ENCODE measurements at regions not wholly inside any gene's neighbourhood (a gene's known extent, or its start where the extent isn't known, plus 50 kb on each side); places are given as distances from the start of the nearest gene placed in this dataset.

- Mint-ChIP-seq H3K9me3 (ENCODE audit: unreplicated experiment) (no peaks in the 10 kb centered on the region), H3K27ac (ENCODE audit: unreplicated experiment) (peak overlapping the region; percentile 29), H3K4me3 (ENCODE audit: unreplicated experiment) (no peak overlapping the region), H3K36me3 (ENCODE audit: low read depth, unreplicated experiment) (no peaks in the 10 kb centered on the region), H3K4me1 (ENCODE audit: low read depth, unreplicated experiment) (peaks cover 14% of the 10 kb centered on the region), H3K27me3 (ENCODE audit: low read depth, unreplicated experiment) (peaks cover 6% of the 10 kb centered on the region)
- Histone ChIP-seq H2AFZ (ENCODE audit: low read depth, low read length) (no peak overlapping the region), H3K4me2 (ENCODE audit: low read length) (no peak overlapping the region), H3K4me1 (ENCODE audit: insufficient read depth, low read length) (no peaks in the 10 kb centered on the region), H3K27ac (ENCODE audit: low read depth, low read length) (no peak overlapping the region), H3K36me3 (ENCODE audit: insufficient read depth, low read length) (no peaks in the 10 kb centered on the region), H4K20me1 (ENCODE audit: insufficient read depth, low read length) (no peaks in the 10 kb centered on the region), H3K9me3 (ENCODE audit: insufficient read depth, low read depth, low read length) (no peaks in the 10 kb centered on the region), H3K27me3 (ENCODE audit: insufficient read depth, low read length) (no peaks in the 10 kb centered on the region), H3K9ac (ENCODE audit: low read length) (no peak overlapping the region), H3K79me2 (ENCODE audit: insufficient read depth, low read length) (no peaks in the 10 kb centered on the region), H3K4me3 (ENCODE audit: insufficient read depth, low read depth, low read length) (no peak overlapping the region)
- no peak for DNase-seq (ENCODE audit: low read depth)
- TF ChIP-seq CTCF (IDR thresholded peaks at IDR 0.05; ENCODE audit: insufficient read depth, low read depth, low read length) (no peak), EZH2 (IDR thresholded peaks at IDR 0.05; ENCODE audit: insufficient read depth, low read length) (no peak)
- FAIRE-seq: no peak
Observed at GRCh38 chr18:45321520-45321919, 293.8 kb upstream of the SLC14A2 start.

GRCh38 chr18:45322343-45322742 lies 292.9 kb upstream of the SLC14A2 start:
- Histone ChIP-seq H4K20me1 (ENCODE audit: insufficient read depth, low read length) (no peaks in the 10 kb centered on the region), H3K27me3 (ENCODE audit: insufficient read depth, low read length) (no peaks in the 10 kb centered on the region), H3K9me3 (ENCODE audit: insufficient read depth, low read depth, low read length) (no peaks in the 10 kb centered on the region), H3K79me2 (ENCODE audit: insufficient read depth, low read length) (no peaks in the 10 kb centered on the region), H3K4me2 (ENCODE audit: low read length) (no peak overlapping the region), H3K9ac (ENCODE audit: low read length) (no peak overlapping the region), H3K4me3 (ENCODE audit: insufficient read depth, low read depth, low read length) (no peak overlapping the region), H3K36me3 (ENCODE audit: insufficient read depth, low read length) (no peaks in the 10 kb centered on the region), H2AFZ (ENCODE audit: low read depth, low read length) (no peak overlapping the region), H3K4me1 (ENCODE audit: insufficient read depth, low read length) (no peaks in the 10 kb centered on the region), H3K27ac (ENCODE audit: low read depth, low read length) (no peak overlapping the region)
- no peaks in the 10 kb centered on the region for H3K36me3 Mint-ChIP-seq (ENCODE audit: low read depth, unreplicated experiment)
- no peak overlapping the region for H3K27ac Mint-ChIP-seq (ENCODE audit: unreplicated experiment)
- TF ChIP-seq EZH2 (IDR thresholded peaks at IDR 0.05; ENCODE audit: insufficient read depth, low read length) (no peak), CTCF (IDR thresholded peaks at IDR 0.05; ENCODE audit: insufficient read depth, low read depth, low read length) (no peak)
- H3K4me3 Mint-ChIP-seq (ENCODE audit: unreplicated experiment): no peak overlapping the region
- FAIRE-seq (no peak), DNase-seq (ENCODE audit: low read depth) (no peak)
- H3K4me1 Mint-ChIP-seq (ENCODE audit: low read depth, unreplicated experiment): peaks cover 14% of the 10 kb centered on the region
- H3K9me3 Mint-ChIP-seq (ENCODE audit: unreplicated experiment): no peaks in the 10 kb centered on the region
- peaks cover 4% of the 10 kb centered on the region for H3K27me3 Mint-ChIP-seq (ENCODE audit: low read depth, unreplicated experiment)

- DNase-seq (ENCODE audit: low read depth) (no peak), FAIRE-seq (no peak)
- Mint-ChIP-seq H3K27me3 (ENCODE audit: low read depth, unreplicated experiment) (no peaks in the 10 kb centered on the region), H3K36me3 (ENCODE audit: low read depth, unreplicated experiment) (no peaks in the 10 kb centered on the region), H3K27ac (ENCODE audit: unreplicated experiment) (no peak overlapping the region), H3K9me3 (ENCODE audit: unreplicated experiment) (no peaks in the 10 kb centered on the region), H3K4me3 (ENCODE audit: unreplicated experiment) (no peak overlapping the region), H3K4me1 (ENCODE audit: low read depth, unreplicated experiment) (peaks cover 14% of the 10 kb centered on the region)
- no peaks in the 10 kb centered on the region for H4K20me1 ChIP-seq (ENCODE audit: insufficient read depth, low read length)
- no peak overlapping the region for H2AFZ ChIP-seq (ENCODE audit: low read depth, low read length)
- H3K79me2 ChIP-seq (ENCODE audit: insufficient read depth, low read length): no peaks in the 10 kb centered on the region
- H3K4me2 ChIP-seq (ENCODE audit: low read length): no peak overlapping the region
- no peaks in the 10 kb centered on the region for H3K9me3 ChIP-seq (ENCODE audit: insufficient read depth, low read depth, low read length)
- no peak overlapping the region for H3K27ac ChIP-seq (ENCODE audit: low read depth, low read length)
- no peaks in the 10 kb centered on the region for H3K36me3 ChIP-seq (ENCODE audit: insufficient read depth, low read length)
- H3K4me3 ChIP-seq (ENCODE audit: insufficient read depth, low read depth, low read length): no peak overlapping the region
- TF ChIP-seq CTCF (IDR thresholded peaks at IDR 0.05; ENCODE audit: insufficient read depth, low read depth, low read length) (no peak), EZH2 (IDR thresholded peaks at IDR 0.05; ENCODE audit: insufficient read depth, low read length) (no peak)
- no peaks in the 10 kb centered on the region for H3K4me1 ChIP-seq (ENCODE audit: insufficient read depth, low read length)
- H3K9ac ChIP-seq (ENCODE audit: low read length): no peak overlapping the region
- H3K27me3 ChIP-seq (ENCODE audit: insufficient read depth, low read length): no peaks in the 10 kb centered on the region
Observed at GRCh38 chr18:45324101-45324494, 291.2 kb upstream of the SLC14A2 start.

Measured in astrocyte (in vitro differentiated cells and primary cell).